ENCODE measurements at regions not wholly inside any gene's neighbourhood (a gene's known extent, or its start where the extent isn't known, plus 50 kb on each side); places are given as distances from the start of the nearest gene placed in this dataset.

- Histone ChIP-seq H3K27ac (ENCODE audit: low read depth, low read length, poor library complexity, severe bottlenecking) (no peak overlapping the region), H3K4me2 (ENCODE audit: low read length) (no peak overlapping the region), H4K20me1 (ENCODE audit: insufficient read depth, low read length) (no peaks in the 10 kb centered on the region), H3F3A (ENCODE audit: insufficient read depth, low read length) (no peaks in the 10 kb centered on the region), H3K36me3 (ENCODE audit: insufficient read depth, low read length) (no peaks in the 10 kb centered on the region), H3K27me3 (ENCODE audit: insufficient read depth, low read length) (no peaks in the 10 kb centered on the region), H3K9ac (ENCODE audit: low read length) (no peak overlapping the region), H3K9me3 (ENCODE audit: low read length) (no peaks in the 10 kb centered on the region), H3K79me2 (ENCODE audit: insufficient read depth, low read length) (no peaks in the 10 kb centered on the region), H3K9me2 (ENCODE audit: low read depth, low read length) (no peaks in the 10 kb centered on the region), H3K4me3 (ENCODE audit: low read depth, low read length, poor library complexity, severe bottlenecking) (no peak overlapping the region), H2AFZ (ENCODE audit: low read length) (no peak overlapping the region; the same call in 1 of the 2 replicates), H3K4me1 (ENCODE audit: insufficient read depth, low read length, severe bottlenecking) (peaks cover 10% of the 10 kb centered on the region)
- no peak for TF ChIP-seq EZH2 (IDR thresholded peaks at IDR 0.05; ENCODE audit: borderline replicate concordance, low read length)
- TF ChIP-seq, protein P1, sequence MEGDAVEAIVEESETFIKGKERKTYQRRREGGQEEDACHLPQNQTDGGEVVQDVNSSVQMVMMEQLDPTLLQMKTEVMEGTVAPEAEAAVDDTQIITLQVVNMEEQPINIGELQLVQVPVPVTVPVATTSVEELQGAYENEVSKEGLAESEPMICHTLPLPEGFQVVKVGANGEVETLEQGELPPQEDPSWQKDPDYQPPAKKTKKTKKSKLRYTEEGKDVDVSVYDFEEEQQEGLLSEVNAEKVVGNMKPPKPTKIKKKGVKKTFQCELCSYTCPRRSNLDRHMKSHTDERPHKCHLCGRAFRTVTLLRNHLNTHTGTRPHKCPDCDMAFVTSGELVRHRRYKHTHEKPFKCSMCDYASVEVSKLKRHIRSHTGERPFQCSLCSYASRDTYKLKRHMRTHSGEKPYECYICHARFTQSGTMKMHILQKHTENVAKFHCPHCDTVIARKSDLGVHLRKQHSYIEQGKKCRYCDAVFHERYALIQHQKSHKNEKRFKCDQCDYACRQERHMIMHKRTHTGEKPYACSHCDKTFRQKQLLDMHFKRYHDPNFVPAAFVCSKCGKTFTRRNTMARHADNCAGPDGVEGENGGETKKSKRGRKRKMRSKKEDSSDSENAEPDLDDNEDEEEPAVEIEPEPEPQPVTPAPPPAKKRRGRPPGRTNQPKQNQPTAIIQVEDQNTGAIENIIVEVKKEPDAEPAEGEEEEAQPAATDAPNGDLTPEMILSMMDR (IDR thresholded peaks at IDR 0.05; ENCODE audit: low read length): no peak
Measured at GRCh38 chr1:199305053-199305452, 666.2 kb downstream of the PTPRC start.

GRCh38 chr1:199307496-199308264 is 668.8 kb downstream of the PTPRC start:
- Histone ChIP-seq H3K27me3 (ENCODE audit: insufficient read depth, low read length) (no peaks in the 10 kb centered on the region), H3K9ac (ENCODE audit: low read length) (no peak overlapping the region), H3K79me2 (ENCODE audit: insufficient read depth, low read length) (no peaks in the 10 kb centered on the region), H3F3A (ENCODE audit: insufficient read depth, low read length) (no peaks in the 10 kb centered on the region), H3K36me3 (ENCODE audit: insufficient read depth, low read length) (no peaks in the 10 kb centered on the region), H3K9me2 (ENCODE audit: low read depth, low read length) (no peaks in the 10 kb centered on the region), H3K4me3 (ENCODE audit: low read depth, low read length, poor library complexity, severe bottlenecking) (no peak overlapping the region), H3K9me3 (ENCODE audit: low read length) (no peaks in the 10 kb centered on the region), H2AFZ (ENCODE audit: low read length) (peak overlapping the region; percentile 92), H3K4me1 (ENCODE audit: insufficient read depth, low read length, severe bottlenecking) (peaks cover 29% of the 10 kb centered on the region), H3K27ac (ENCODE audit: low read depth, low read length, poor library complexity, severe bottlenecking) (no peak overlapping the region), H3K4me2 (ENCODE audit: low read length) (no peak overlapping the region), H4K20me1 (ENCODE audit: insufficient read depth, low read length) (no peaks in the 10 kb centered on the region)
- TF ChIP-seq, protein P1 (IDR thresholded peaks at IDR 0.05; ENCODE audit: low read length): no peak
- TF ChIP-seq EZH2 (IDR thresholded peaks at IDR 0.05; ENCODE audit: borderline replicate concordance, low read length): no peak

DNA sequence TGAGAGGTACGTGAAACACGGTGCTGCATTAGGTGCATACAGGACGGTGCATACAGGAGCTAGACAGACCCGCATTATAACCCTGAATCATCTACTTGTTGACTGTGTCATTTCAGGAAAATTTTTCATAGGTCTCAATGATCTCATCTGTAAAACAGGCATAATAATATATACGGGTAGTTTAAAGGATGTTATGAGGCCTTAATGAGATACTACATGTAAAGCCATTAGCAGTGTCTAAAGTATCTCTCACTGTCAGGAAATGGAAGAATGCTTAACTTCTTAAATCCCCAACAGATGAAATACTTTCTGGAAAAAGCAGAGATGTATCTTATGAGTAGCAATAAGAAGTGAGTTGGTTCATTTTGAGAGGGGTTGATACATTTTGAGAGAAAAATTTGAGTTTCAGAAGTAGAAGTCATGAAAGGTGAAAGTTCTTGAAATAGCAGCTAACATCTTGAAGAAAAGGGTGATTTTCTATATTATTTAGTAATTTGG is 669.6 kb downstream of the PTPRC start:
- H3K4me1 ChIP-seq (ENCODE audit: insufficient read depth, low read length, severe bottlenecking): peaks cover 36% of the 10 kb centered on the region
- no peak overlapping the region for H3K27ac ChIP-seq (ENCODE audit: low read depth, low read length, poor library complexity, severe bottlenecking)
- H3K79me2 ChIP-seq (ENCODE audit: insufficient read depth, low read length): no peaks in the 10 kb centered on the region
- H3K27me3 ChIP-seq (ENCODE audit: insufficient read depth, low read length): no peaks in the 10 kb centered on the region
- no peaks in the 10 kb centered on the region for H3F3A ChIP-seq (ENCODE audit: insufficient read depth, low read length)
- peak overlapping the region; percentile 92; the same call in 1 of the 2 replicates for H2AFZ ChIP-seq (ENCODE audit: low read length)
- H4K20me1 ChIP-seq (ENCODE audit: insufficient read depth, low read length): no peaks in the 10 kb centered on the region
- no peaks in the 10 kb centered on the region for H3K9me2 ChIP-seq (ENCODE audit: low read depth, low read length)
- H3K9ac ChIP-seq (ENCODE audit: low read length): no peak overlapping the region
- H3K4me3 ChIP-seq (ENCODE audit: low read depth, low read length, poor library complexity, severe bottlenecking): no peak overlapping the region
- H3K4me2 ChIP-seq (ENCODE audit: low read length): no peak overlapping the region
- TF ChIP-seq EZH2 (IDR thresholded peaks at IDR 0.05; ENCODE audit: borderline replicate concordance, low read length): no peak
- TF ChIP-seq, protein P1 (IDR thresholded peaks at IDR 0.05; ENCODE audit: low read length): no peak
- no peaks in the 10 kb centered on the region for H3K36me3 ChIP-seq (ENCODE audit: insufficient read depth, low read length)
- H3K9me3 ChIP-seq (ENCODE audit: low read length): no peaks in the 10 kb centered on the region

All from OCI-LY1 (cell line).